OCI-LY7 (cell line): ENCODE measurements at regions not wholly inside any gene's neighbourhood (a gene's known extent, or its start where the extent isn't known, plus 50 kb on each side); places are given as distances from the start of the nearest gene placed in this dataset.
"Not testable (repeated sequence)": the region's sequence is repeated elsewhere in the genome, so short reads cannot be mapped to it uniquely, and the experiment has no call there.

Experiments
- BruUV-seq: library from RNA; stranded (reverse); fragments of 400-500 nt; replicated peaks from 2 replicates; lab custom pipeline; 2021; lab: Mats Ljungman, UMichigan
- CTCF ChIA-PET: fragments of 300-600 bp; sonication (Branson Sonifier 250); formaldehyde crosslinking; loops from one replicate; lab custom pipeline; 2022; ENCODE audit warnings: antibody characterized with exemption; ENCODE audit not compliant: unreplicated experiment; lab: Charles Lee
- POLR2A ChIA-PET: fragments of 300-600 bp; sonication (Branson Sonifier 250); formaldehyde crosslinking; loops from one replicate; lab custom pipeline; 2022; ENCODE audit warnings: antibody characterized with exemption; lab: Charles Lee
- DNase-seq: peaks from one replicate; pipeline ENCODE4 v3.0.0-alpha.2; 2015; ENCODE audit warnings: low spot score
- H2AFZ ChIP-seq: fragments of 200-600 bp; sonication (generic), shearing (Covaris generic); 2 replicates; pipeline ENCODE4 v1.6.1; 2014; ENCODE audit warnings: mild to moderate bottlenecking, antibody characterized with exemption, low read length, moderate library complexity
- H3K27ac ChIP-seq: fragments of 200-600 bp; sonication (generic); 2 replicates; pipeline ENCODE4 v1.5.1; 2014; ENCODE audit warnings: mixed run types, low read depth, mild to moderate bottlenecking, moderate library complexity, low read length, inconsistent platforms; ENCODE audit not compliant: poor library complexity, severe bottlenecking
- H3K36me3 ChIP-seq: fragments of 200-600 bp; sonication (generic); 2 replicates; pipeline ENCODE4 v1.6.1; 2014; ENCODE audit warnings: mild to moderate bottlenecking, antibody characterized with exemption, low read length, moderate library complexity, mixed read lengths; ENCODE audit not compliant: insufficient read depth
- H3K4me1 ChIP-seq: fragments of 200-600 bp; sonication (generic); 2 replicates; pipeline ENCODE4 v1.5.1; 2014; ENCODE audit warnings: mild to moderate bottlenecking, low read length; ENCODE audit not compliant: insufficient read depth, poor library complexity, severe bottlenecking
- H3K4me2 ChIP-seq: fragments of 200-600 bp; sonication (generic); 2 replicates; pipeline ENCODE4 v1.6.1; 2014; ENCODE audit warnings: mild to moderate bottlenecking, low read length
- H3K4me3 ChIP-seq: fragments of 200-600 bp; sonication (generic); 2 replicates; pipeline ENCODE4 v1.5.1; 2014; ENCODE audit warnings: mild to moderate bottlenecking, low read depth, low read length; ENCODE audit not compliant: poor library complexity, severe bottlenecking
- H3K79me2 ChIP-seq: fragments of 200-600 bp; sonication (generic); 2 replicates; pipeline ENCODE4 v1.6.1; 2016; ENCODE audit warnings: low read depth, mild to moderate bottlenecking, low read length, moderate library complexity, mixed read lengths; ENCODE audit not compliant: insufficient read depth
- H3K9me2 ChIP-seq: fragments of 200-600 bp; sonication (generic); 2 replicates; pipeline ENCODE4 v1.6.1; 2016; ENCODE audit warnings: mild to moderate bottlenecking, low read length, mixed read lengths; ENCODE audit not compliant: insufficient read depth
- H3K9me3 ChIP-seq: fragments of 200-600 bp; sonication (generic); 2 replicates; pipeline ENCODE4 v1.6.1; 2014; ENCODE audit warnings: mild to moderate bottlenecking, mixed run types, low read length, mixed read lengths
- H4K20me1 ChIP-seq: fragments of 200-600 bp; sonication (generic); 2 replicates; pipeline ENCODE4 v1.6.1; 2014; ENCODE audit warnings: mild to moderate bottlenecking, antibody characterized with exemption, low read length, moderate library complexity, mixed read lengths; ENCODE audit not compliant: insufficient read depth
- CTCF ChIP-seq: fragments of 200-600 bp; sonication (generic); conservative IDR thresholded peaks from 2 replicates; pipeline ENCODE4 v1.5.1; 2014; ENCODE audit warnings: mild to moderate bottlenecking, antibody characterized with exemption, low read length, moderate library complexity, mixed read lengths
- EZH2phosphoT487 ChIP-seq: fragments of 200-600 bp; sonication (generic); IDR thresholded peaks from 2 replicates; pipeline ENCODE4 v1.6.1; 2018; ENCODE audit warnings: low read depth, borderline replicate concordance, mild to moderate bottlenecking, mixed run types, antibody characterized with exemption, low read length, moderate library complexity, mixed read lengths
- intact Hi-C: fragments of 100-400 bp; cut with micrococcal nuclease; formaldehyde crosslinking; loops from one replicate; pipeline ENCODE4 v1.10.0; 2022; ENCODE audit not compliant: unreplicated experiment

GRCh38 chr10:9957351-9957750, 1060.3 kb upstream of the CELF2 start:
- no peaks in the 10 kb centered on the region for H3K79me2 ChIP-seq
- POLR2A ChIA-PET: interaction anchor here (0.7 to 1.2 kb wide), 2 partner anchors 18 to 36 kb away, joined by 3 read pairs; no protein-coding TSS in a partner anchor
- H3K9me2 ChIP-seq: no peaks in the 10 kb centered on the region
- H3K27ac ChIP-seq: no peak overlapping the region
- no peak overlapping the region for H3K4me2 ChIP-seq
- no peaks in the 10 kb centered on the region for H3K4me1 ChIP-seq
- H3K9me3 ChIP-seq: no peaks in the 10 kb centered on the region
- no peaks in the 10 kb centered on the region for H4K20me1 ChIP-seq
- DNase-seq: no peak
- CTCF ChIA-PET: no interaction called here
- TF ChIP-seq EZH2phosphoT487 (no peak), CTCF (no peak)
- intact Hi-C loops: no loop called here
- no peaks in the 10 kb centered on the region for H3K36me3 ChIP-seq
- no TSS peak for BruUV-seq
- H2AFZ ChIP-seq: no peak overlapping the region
- H3K4me3 ChIP-seq: no peak overlapping the region

GRCh38 chr10:9957876-9958275, 1059.8 kb upstream of the CELF2 start:
- DNase-seq, H3K27ac ChIP-seq, POLR2A ChIA-PET, H4K20me1 ChIP-seq, H3K79me2 ChIP-seq, H3K4me3 ChIP-seq, H2AFZ ChIP-seq, H3K4me2 ChIP-seq, intact Hi-C loops, H3K9me2 ChIP-seq, H3K9me3 ChIP-seq, H3K36me3 ChIP-seq, BruUV-seq, CTCF ChIA-PET, H3K4me1 ChIP-seq: not testable (repeated sequence)

- ChIA-PET CTCF (no interaction called here), POLR2A (interaction anchor here (0.7 to 1.1 kb wide), 3 partner anchors 9 to 401 kb away, joined by 3 to 4 read pairs (median 3); no protein-coding TSS in a partner anchor)
- BruUV-seq: no TSS peak
- H3K4me1 ChIP-seq: no peaks in the 10 kb centered on the region
- intact Hi-C loops: no loop called here
- no peaks in the 10 kb centered on the region for H3K36me3 ChIP-seq
- H3K9me3 ChIP-seq: no peaks in the 10 kb centered on the region
- no peak for TF ChIP-seq EZH2phosphoT487
- TF ChIP-seq CTCF: no peak
- no peak overlapping the region for H3K4me2 ChIP-seq
- no peaks in the 10 kb centered on the region for H3K79me2 ChIP-seq
- no peak overlapping the region for H3K27ac ChIP-seq
- DNase-seq: no peak
- no peak overlapping the region for H2AFZ ChIP-seq
- H3K4me3 ChIP-seq: no peak overlapping the region
- no peaks in the 10 kb centered on the region for H3K9me2 ChIP-seq
- H4K20me1 ChIP-seq: no peaks in the 10 kb centered on the region
Observed at GRCh38 chr10:9965341-9965740, 1052.3 kb upstream of the CELF2 start.
